Neutrophil (primary cell): ENCODE measurements at regions not wholly inside any gene's neighbourhood (a gene's known extent, or its start where the extent isn't known, plus 50 kb on each side); places are given as distances from the start of the nearest gene placed in this dataset.

Source experiments
- H3K27ac ChIP-seq: fragments of 200-600 bp; sonication (generic); 2 replicates; pipeline ENCODE4 v1.5.1; 2016; ENCODE audit warnings: mild to moderate bottlenecking, moderate library complexity
- H3K27me3 ChIP-seq: fragments of 200-600 bp; sonication (generic); 2 replicates; pipeline ENCODE4 v1.6.0; 2016; ENCODE audit warnings: mild to moderate bottlenecking
- H3K36me3 ChIP-seq: fragments of 200-600 bp; sonication (generic); 2 replicates; pipeline ENCODE4 v1.5.1; 2017
- H3K4me1 ChIP-seq, 2 experiments: fragments of 200-600 bp in 1 of 2; sonication (generic) in 1 of 2; 1 replicate in 1 of 2; 2 replicates in 1 of 2; pipeline versions ENCODE4 v1.5.1 to v1.6.1; 2013 to 2016; ENCODE audit warnings: low read depth in 1 of 2, low read length in 1 of 2, mild to moderate bottlenecking in 1 of 2, moderate library complexity in 1 of 2; ENCODE audit not compliant: control insufficient read depth in 1 of 2, insufficient read depth in 1 of 2
- H3K4me3 ChIP-seq, 2 experiments: fragments of 200-600 bp in 1 of 2; sonication (generic) in 1 of 2; 1 replicate in 1 of 2; 2 replicates in 1 of 2; pipeline ENCODE4 v1.5.1; 2013 to 2016; ENCODE audit warnings: low read depth in 1 of 2, low read length in 1 of 2, mild to moderate bottlenecking in 1 of 2, moderate library complexity in 1 of 2
- H3K9me3 ChIP-seq: fragments of 200-600 bp; sonication (generic); 2 replicates; pipeline ENCODE4 v1.5.1; 2016
- TF ChIP-seq, protein P1 (sequence below): fragments of 200-600 bp; sonication (generic); IDR thresholded peaks from 2 replicates; pipeline ENCODE4 v1.5.1; 2016; ENCODE audit warnings: antibody characterized with exemption

DNA sequence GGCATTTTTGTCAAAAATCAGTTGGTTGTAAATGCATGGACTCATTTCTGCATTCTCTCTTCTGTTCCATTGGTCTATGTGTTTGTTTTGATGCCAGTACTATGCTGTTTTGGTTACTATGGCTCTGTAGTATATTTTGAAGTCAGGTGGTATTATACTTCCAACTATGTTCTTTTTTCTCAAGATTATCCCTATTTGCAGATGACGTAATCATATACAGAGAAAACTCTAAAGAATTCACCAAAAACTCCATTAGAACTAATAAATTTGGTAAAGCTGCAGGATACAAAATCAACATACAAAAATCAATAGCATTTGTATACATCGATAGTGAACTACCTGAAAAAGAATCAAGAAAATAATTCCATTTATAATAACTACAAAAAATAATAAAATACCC is 253.1 kb upstream of the NEGR1 start:
- no peaks in the 10 kb centered on the region for H3K4me1 ChIP-seq
- H3K27me3 ChIP-seq, result no peaks in the 10 kb centered on the region
- H3K36me3 ChIP-seq, result no peaks in the 10 kb centered on the region
- H3K4me3 ChIP-seq, result no peak overlapping the region
- TF ChIP-seq, protein P1, sequence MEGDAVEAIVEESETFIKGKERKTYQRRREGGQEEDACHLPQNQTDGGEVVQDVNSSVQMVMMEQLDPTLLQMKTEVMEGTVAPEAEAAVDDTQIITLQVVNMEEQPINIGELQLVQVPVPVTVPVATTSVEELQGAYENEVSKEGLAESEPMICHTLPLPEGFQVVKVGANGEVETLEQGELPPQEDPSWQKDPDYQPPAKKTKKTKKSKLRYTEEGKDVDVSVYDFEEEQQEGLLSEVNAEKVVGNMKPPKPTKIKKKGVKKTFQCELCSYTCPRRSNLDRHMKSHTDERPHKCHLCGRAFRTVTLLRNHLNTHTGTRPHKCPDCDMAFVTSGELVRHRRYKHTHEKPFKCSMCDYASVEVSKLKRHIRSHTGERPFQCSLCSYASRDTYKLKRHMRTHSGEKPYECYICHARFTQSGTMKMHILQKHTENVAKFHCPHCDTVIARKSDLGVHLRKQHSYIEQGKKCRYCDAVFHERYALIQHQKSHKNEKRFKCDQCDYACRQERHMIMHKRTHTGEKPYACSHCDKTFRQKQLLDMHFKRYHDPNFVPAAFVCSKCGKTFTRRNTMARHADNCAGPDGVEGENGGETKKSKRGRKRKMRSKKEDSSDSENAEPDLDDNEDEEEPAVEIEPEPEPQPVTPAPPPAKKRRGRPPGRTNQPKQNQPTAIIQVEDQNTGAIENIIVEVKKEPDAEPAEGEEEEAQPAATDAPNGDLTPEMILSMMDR, result no peak
- no peaks in the 10 kb centered on the region for H3K9me3 ChIP-seq
- no peak overlapping the region for H3K27ac ChIP-seq

DNA sequence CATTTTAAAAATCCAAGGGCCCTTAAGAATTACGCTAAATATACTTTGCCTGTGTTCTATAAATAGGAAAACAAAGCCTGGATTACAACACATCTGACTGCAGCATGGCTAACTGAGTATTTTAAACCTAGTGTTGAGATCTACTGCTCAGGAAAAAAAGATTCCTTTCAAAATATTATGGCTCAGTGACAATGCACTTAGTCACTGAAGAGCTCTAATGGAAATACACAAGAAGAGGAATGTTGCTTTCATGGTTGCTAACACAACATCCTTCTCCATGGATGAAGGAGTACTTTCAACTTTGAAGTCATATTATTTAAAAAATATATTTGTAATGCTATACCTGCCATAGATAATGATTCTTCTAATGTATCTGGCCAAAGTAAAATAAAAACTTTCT is 248.3 kb upstream of the NEGR1 start:
- Histone ChIP-seq H3K27ac (no peak overlapping the region), H3K36me3 (no peaks in the 10 kb centered on the region), H3K27me3 (no peaks in the 10 kb centered on the region), H3K4me1 (no peaks in the 10 kb centered on the region), H3K9me3 (no peaks in the 10 kb centered on the region), H3K4me3 (no peak overlapping the region)
- TF ChIP-seq, protein P1, result no peak

DNA sequence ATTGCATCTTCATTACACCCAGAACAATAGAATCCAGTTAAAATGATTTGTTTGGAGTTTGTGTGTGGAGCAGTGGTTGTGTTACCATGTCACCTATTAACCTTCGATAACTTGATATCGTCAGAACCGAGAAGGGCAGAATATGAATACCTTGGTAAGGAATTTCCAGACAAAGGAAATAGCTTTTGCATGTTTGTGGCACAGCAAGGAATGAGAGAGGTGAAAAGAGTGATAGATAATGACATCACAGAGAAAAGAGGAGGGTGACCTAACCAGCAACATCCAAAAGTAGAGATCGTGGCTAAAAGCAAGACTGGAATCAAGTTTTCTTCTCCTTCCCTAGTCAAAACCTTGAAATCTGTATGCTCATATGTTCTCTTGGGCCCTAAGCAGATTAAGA is 244.6 kb upstream of the NEGR1 start:
- Histone ChIP-seq H3K4me3 (no peak overlapping the region), H3K27me3 (no peaks in the 10 kb centered on the region), H3K4me1 (no peaks in the 10 kb centered on the region), H3K9me3 (no peaks in the 10 kb centered on the region), H3K27ac (no peak overlapping the region), H3K36me3 (no peaks in the 10 kb centered on the region)
- TF ChIP-seq, protein P1, result no peak

DNA sequence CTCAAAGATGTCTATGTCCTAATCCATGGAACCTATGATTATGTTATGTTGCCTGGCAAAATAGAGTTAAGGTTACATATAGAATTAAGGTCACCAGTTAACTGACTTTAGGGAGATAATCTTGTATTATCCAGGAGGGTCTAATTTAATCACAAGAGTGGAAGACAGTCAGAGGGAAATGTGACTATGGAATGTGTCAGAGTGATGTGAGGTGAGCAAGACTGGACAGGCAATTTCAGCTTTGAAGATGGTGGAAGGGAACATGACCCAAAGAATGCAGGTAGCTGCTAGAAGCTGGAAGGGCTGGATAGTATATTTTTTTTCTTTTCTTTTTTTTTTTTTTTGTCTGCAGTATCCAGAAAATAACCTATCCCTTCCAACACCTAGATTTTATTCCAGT is 241.7 kb upstream of the NEGR1 start:
- Histone ChIP-seq H3K9me3 (no peaks in the 10 kb centered on the region), H3K27me3 (no peaks in the 10 kb centered on the region), H3K4me1 (no peaks in the 10 kb centered on the region), H3K27ac (no peak overlapping the region), H3K4me3 (no peak overlapping the region), H3K36me3 (no peaks in the 10 kb centered on the region)
- TF ChIP-seq, protein P1, result no peak

DNA sequence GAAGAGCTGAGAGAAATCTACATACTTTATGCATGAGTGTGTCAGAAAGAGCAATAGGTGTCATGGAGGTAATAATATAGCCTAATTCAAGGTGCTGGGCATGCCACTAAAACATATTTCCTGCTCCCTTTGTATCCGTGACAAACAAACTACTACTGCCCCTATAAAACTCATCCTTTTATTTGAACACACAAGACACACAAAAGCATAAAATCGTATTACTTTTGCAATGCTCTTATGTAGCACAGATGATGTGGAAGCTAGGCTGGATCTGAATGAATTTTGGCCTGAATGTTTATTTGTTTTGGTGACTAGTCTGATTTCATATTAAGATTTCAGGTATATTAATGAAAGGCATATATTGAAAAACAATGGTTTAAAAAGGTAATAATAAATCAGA is 239.3 kb upstream of the NEGR1 start:
- no peaks in the 10 kb centered on the region for H3K36me3 ChIP-seq
- TF ChIP-seq, protein P1, result no peak
- no peaks in the 10 kb centered on the region for H3K9me3 ChIP-seq
- no peak overlapping the region for H3K4me3 ChIP-seq
- no peaks in the 10 kb centered on the region for H3K4me1 ChIP-seq
- H3K27me3 ChIP-seq, result no peaks in the 10 kb centered on the region
- H3K27ac ChIP-seq, result no peak overlapping the region

DNA sequence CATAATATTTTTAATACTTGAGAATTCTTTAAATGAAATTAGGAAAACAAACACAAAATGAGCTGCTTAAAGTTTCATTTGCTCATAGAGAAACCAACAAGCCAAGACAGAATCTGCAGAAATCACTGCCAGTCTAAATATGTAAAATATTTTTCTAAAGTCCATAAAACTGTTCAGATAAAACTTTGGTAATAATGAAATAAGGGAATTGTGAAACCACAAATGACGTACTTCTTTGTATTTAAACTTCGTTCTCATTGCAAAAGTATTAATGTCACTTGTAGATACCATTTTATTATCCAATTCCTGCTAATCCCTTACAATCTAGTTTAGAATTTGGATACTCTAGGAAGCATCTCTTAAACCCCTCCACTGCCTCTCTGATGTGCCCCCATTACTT is 234.5 kb upstream of the NEGR1 start:
- Histone ChIP-seq H3K4me3 (no peak overlapping the region), H3K27ac (no peak overlapping the region), H3K27me3 (no peaks in the 10 kb centered on the region), H3K9me3 (no peaks in the 10 kb centered on the region), H3K4me1 (no peaks in the 10 kb centered on the region), H3K36me3 (no peaks in the 10 kb centered on the region)
- TF ChIP-seq, protein P1, result no peak
